Gastroesophageal sphincter (tissue), 3 donors: ENCODE measurements at regions not wholly inside any gene's neighbourhood (a gene's known extent, or its start where the extent isn't known, plus 50 kb on each side); places are given as distances from the start of the nearest gene placed in this dataset.

Source experiments
- EP300 ChIP-seq: sonication (generic); formaldehyde crosslinking; IDR thresholded peaks from one replicate; pipeline ENCODE4 v1.6.1; 2017; ENCODE audit warnings: antibody characterized with exemption, mild to moderate bottlenecking
- POLR2A ChIP-seq, 2 donors: fragments of 450-650 bp; IDR thresholded peaks; one replicate each; pipeline ENCODE4 v1.6.1; 2017; ENCODE audit warnings: antibody characterized with exemption in 2 of 2, mild to moderate bottlenecking in 2 of 2, moderate library complexity in 1 of 2
- TF ChIP-seq, protein P1 (sequence below), 4 experiments: fragments of 200-600 bp in 2 of 4; fragments of 450-650 bp in 2 of 4; sonication (generic) in 1 of 4; IDR thresholded peaks; one replicate each; pipeline ENCODE4 v1.5.1; 2017 to 2019; ENCODE audit warnings: antibody characterized with exemption in 4 of 4, mild to moderate bottlenecking in 2 of 4, moderate library complexity in 2 of 4

DNA sequence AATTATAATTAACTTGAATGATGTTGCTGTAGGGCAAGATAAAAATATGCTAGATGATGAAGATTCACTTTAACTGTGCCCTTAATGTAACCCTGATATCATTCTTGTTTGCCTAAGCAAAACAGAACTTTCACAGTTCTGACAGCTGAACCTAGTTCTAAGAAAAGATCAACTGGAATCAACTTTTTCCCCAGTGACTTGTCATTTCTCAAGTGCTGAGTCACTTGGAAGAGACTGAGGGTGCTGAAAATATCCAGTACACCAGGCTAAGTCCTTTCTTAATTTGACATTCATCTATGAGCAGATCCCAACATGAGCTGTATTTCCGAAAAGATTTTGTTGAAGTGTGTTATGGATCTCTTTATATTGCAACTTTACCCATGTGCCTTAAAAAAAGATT lies 140.4 kb downstream of the MID1IP1 start:
- no peak for TF ChIP-seq POLR2A (IDR thresholded peaks at IDR 0.05)
- TF ChIP-seq, protein P1, sequence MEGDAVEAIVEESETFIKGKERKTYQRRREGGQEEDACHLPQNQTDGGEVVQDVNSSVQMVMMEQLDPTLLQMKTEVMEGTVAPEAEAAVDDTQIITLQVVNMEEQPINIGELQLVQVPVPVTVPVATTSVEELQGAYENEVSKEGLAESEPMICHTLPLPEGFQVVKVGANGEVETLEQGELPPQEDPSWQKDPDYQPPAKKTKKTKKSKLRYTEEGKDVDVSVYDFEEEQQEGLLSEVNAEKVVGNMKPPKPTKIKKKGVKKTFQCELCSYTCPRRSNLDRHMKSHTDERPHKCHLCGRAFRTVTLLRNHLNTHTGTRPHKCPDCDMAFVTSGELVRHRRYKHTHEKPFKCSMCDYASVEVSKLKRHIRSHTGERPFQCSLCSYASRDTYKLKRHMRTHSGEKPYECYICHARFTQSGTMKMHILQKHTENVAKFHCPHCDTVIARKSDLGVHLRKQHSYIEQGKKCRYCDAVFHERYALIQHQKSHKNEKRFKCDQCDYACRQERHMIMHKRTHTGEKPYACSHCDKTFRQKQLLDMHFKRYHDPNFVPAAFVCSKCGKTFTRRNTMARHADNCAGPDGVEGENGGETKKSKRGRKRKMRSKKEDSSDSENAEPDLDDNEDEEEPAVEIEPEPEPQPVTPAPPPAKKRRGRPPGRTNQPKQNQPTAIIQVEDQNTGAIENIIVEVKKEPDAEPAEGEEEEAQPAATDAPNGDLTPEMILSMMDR (IDR thresholded peaks at IDR 0.05) = no peak
- no peak for TF ChIP-seq EP300
